ENCODE measurements at regions not wholly inside any gene's neighbourhood (a gene's known extent, or its start where the extent isn't known, plus 50 kb on each side); places are given as distances from the start of the nearest gene placed in this dataset.

GRCh38 chr16:86379505-86379846, 130.9 kb upstream of the FOXF1 start:
- TF ChIP-seq, protein P1, sequence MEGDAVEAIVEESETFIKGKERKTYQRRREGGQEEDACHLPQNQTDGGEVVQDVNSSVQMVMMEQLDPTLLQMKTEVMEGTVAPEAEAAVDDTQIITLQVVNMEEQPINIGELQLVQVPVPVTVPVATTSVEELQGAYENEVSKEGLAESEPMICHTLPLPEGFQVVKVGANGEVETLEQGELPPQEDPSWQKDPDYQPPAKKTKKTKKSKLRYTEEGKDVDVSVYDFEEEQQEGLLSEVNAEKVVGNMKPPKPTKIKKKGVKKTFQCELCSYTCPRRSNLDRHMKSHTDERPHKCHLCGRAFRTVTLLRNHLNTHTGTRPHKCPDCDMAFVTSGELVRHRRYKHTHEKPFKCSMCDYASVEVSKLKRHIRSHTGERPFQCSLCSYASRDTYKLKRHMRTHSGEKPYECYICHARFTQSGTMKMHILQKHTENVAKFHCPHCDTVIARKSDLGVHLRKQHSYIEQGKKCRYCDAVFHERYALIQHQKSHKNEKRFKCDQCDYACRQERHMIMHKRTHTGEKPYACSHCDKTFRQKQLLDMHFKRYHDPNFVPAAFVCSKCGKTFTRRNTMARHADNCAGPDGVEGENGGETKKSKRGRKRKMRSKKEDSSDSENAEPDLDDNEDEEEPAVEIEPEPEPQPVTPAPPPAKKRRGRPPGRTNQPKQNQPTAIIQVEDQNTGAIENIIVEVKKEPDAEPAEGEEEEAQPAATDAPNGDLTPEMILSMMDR (IDR thresholded peaks at IDR 0.05; ENCODE audit: low read depth, low read length, missing control alignments): no peak
- no peak for DNase-seq (ENCODE audit: extremely low read depth, low read depth)
- H3K4me3 ChIP-seq (replicated peaks; ENCODE audit: low read depth, low read length): no peak overlapping the region

GRCh38 chr16:86380030-86380429, 130.3 kb upstream of the FOXF1 start:
- TF ChIP-seq, protein P1 (IDR thresholded peaks at IDR 0.05; ENCODE audit: low read depth, low read length, missing control alignments): no peak
- DNase-seq (ENCODE audit: extremely low read depth, low read depth): no peak
- H3K4me3 ChIP-seq (replicated peaks; ENCODE audit: low read depth, low read length): no peak overlapping the region

GRCh38 chr16:86381491-86381890, 128.8 kb upstream of the FOXF1 start:
- H3K4me3 ChIP-seq (replicated peaks; ENCODE audit: low read depth, low read length): no peak overlapping the region
- TF ChIP-seq, protein P1 (IDR thresholded peaks at IDR 0.05; ENCODE audit: low read depth, low read length, missing control alignments): no peak
- DNase-seq (ENCODE audit: extremely low read depth, low read depth): no peak

DNA sequence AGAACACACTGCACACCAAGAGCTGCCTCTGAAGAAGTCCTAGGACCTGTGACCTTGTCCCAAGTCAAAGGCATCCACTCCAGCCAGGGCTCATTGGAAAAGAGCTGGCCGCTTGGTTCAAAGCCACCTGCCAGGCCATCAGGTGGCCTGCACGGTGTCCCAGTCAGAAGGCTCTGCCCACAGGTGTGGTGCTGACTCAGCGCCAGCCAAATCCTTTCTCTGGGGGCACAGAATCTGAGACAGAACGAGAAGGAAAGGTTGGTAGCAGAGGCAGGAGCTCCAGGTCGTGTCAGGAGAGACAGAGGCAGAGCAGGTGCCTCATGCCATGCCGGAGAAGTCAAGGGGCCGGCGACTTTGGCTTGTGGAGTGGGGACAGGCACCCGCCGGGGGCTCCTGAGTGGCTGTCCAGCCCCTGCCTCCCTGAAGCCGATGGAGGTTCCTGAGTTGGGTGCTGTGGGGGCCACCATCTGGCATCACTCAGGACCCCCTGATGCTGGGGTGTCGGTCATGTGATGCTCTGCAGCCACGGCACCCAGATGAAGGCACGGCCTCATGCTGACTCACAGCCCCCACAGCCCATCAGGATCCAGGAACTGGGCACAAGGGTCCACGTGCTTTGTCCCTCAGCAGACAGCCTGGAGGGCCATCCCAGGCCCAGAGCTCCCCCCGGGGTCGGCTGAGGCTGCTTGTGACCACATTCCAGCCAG, 128.1 kb upstream of the FOXF1 start:
- no peak for DNase-seq (ENCODE audit: extremely low read depth, low read depth)
- TF ChIP-seq, protein P1 (IDR thresholded peaks at IDR 0.05; ENCODE audit: low read depth, low read length, missing control alignments): no peak
- H3K4me3 ChIP-seq (replicated peaks; ENCODE audit: low read depth, low read length): no peak overlapping the region

DNA sequence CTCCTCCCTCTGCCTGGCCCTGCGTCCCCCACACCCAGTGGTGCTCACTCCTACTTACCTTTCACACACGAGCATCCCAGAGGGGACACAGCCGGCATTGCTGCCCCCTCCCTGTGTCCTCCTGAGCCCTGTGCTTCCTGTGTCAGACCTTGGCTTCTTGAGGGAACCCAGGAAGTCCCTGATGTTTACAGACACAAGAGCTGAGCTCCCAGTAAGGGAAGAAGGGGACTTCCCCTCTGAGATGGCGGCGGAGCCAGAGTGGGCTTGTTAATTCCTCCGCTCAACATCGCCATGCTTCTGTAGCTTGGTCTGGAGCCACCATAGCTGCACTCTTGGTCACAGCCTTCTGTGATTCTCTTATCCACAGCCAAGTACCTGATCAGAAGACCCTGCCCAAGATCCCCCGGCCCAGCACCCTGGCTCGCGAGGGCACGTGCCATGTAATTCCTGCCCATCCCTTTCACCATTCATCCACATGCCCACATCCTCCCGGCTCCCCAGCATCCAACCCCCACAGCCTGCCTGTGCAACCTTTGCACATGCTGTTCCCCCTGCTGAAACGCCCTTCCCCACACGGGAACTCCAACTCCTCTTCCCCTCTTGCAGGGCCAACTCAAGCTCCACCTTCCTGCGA, 127.4 kb upstream of the FOXF1 start:
- TF ChIP-seq, protein P1 (IDR thresholded peaks at IDR 0.05; ENCODE audit: low read depth, low read length, missing control alignments): no peak
- H3K4me3 ChIP-seq (replicated peaks; ENCODE audit: low read depth, low read length): no peak overlapping the region
- no peak for DNase-seq (ENCODE audit: extremely low read depth, low read depth)

GRCh38 chr16:86383488-86384262, 126.7 kb upstream of the FOXF1 start:
- H3K4me3 ChIP-seq (replicated peaks; ENCODE audit: low read depth, low read length): no peak overlapping the region
- TF ChIP-seq, protein P1 (IDR thresholded peaks at IDR 0.05; ENCODE audit: low read depth, low read length, missing control alignments): no peak
- DNase-seq (ENCODE audit: extremely low read depth, low read depth): no peak
